Fibroblast of the conjunctiva (primary cell): ENCODE measurements at regions not wholly inside any gene's neighbourhood (a gene's known extent, or its start where the extent isn't known, plus 50 kb on each side); places are given as distances from the start of the nearest gene placed in this dataset.

Experiments used
- DNase-seq: peaks from one replicate; pipeline ENCODE4 v3.0.0-alpha.2; 2010; ENCODE audit warnings: low read depth

GRCh38 chr4:18388039-18388438, 366.5 kb upstream of the LCORL start:
- DNase-seq: no peak

- DNase-seq: no peak
Measured at GRCh38 chr4:18381186-18381585, 359.6 kb upstream of the LCORL start.

GRCh38 chr4:18369561-18369960, 348.0 kb upstream of the LCORL start:
- DNase-seq: no peak

GRCh38 chr4:18366892-18367291, 345.3 kb upstream of the LCORL start:
- DNase-seq: peak; percentile 52

- DNase-seq: no peak
Measured at GRCh38 chr4:18366136-18366535, 344.6 kb upstream of the LCORL start.

- DNase-seq: no peak
Measured at GRCh38 chr4:18343581-18343980, 322.0 kb upstream of the LCORL start.

GRCh38 chr4:18342847-18343246, 321.3 kb upstream of the LCORL start:
- DNase-seq: no peak

GRCh38 chr4:18321956-18322530, 300.5 kb upstream of the LCORL start:
- no peak for DNase-seq

GRCh38 chr4:18319431-18319830, 297.9 kb upstream of the LCORL start:
- no peak for DNase-seq

GRCh38 chr4:18318682-18319388, 297.3 kb upstream of the LCORL start:
- DNase-seq: no peak

- no peak for DNase-seq
Measured at GRCh38 chr4:18314731-18315130, 293.2 kb upstream of the LCORL start.

- DNase-seq: no peak
Measured at GRCh38 chr4:18297684-18298083, 276.1 kb upstream of the LCORL start.

- no peak for DNase-seq
Measured at GRCh38 chr4:18296411-18296810, 274.9 kb upstream of the LCORL start.

GRCh38 chr4:18294846-18295245, 273.3 kb upstream of the LCORL start:
- no peak for DNase-seq

GRCh38 chr4:18294021-18294420, 272.5 kb upstream of the LCORL start:
- no peak for DNase-seq

- DNase-seq: no peak
Measured at GRCh38 chr4:18292411-18292810, 270.9 kb upstream of the LCORL start.

GRCh38 chr4:18291981-18292380, 270.4 kb upstream of the LCORL start:
- no peak for DNase-seq

- DNase-seq: no peak
Measured at GRCh38 chr4:18291256-18291655, 269.7 kb upstream of the LCORL start.

GRCh38 chr4:18285357-18285756, 263.8 kb upstream of the LCORL start:
- no peak for DNase-seq

GRCh38 chr4:18278244-18278643, 256.7 kb upstream of the LCORL start:
- no peak for DNase-seq

- DNase-seq: no peak
Measured at GRCh38 chr4:18262832-18263231, 241.3 kb upstream of the LCORL start.

GRCh38 chr4:18252052-18252451, 230.5 kb upstream of the LCORL start:
- DNase-seq: no peak

GRCh38 chr4:18250564-18250963, 229.0 kb upstream of the LCORL start:
- DNase-seq: no peak

GRCh38 chr4:18248611-18249010, 227.1 kb upstream of the LCORL start:
- no peak for DNase-seq
